ENCODE measurements at regions not wholly inside any gene's neighbourhood (a gene's known extent, or its start where the extent isn't known, plus 50 kb on each side); places are given as distances from the start of the nearest gene placed in this dataset.
A peak's percentile ranks its signal among the peaks of the same experiment; 100 is the strongest.

- H3K36me3 Mint-ChIP-seq, result no peaks in the 10 kb centered on the region
- peaks cover 2% of the 10 kb centered on the region for H3K4me1 Mint-ChIP-seq
- no peak for DNase-seq (ENCODE audit: low spot score in 2 of 2, unreplicated experiment in 2 of 2)
- H3K27me3 Mint-ChIP-seq (ENCODE audit: low read depth), result peaks cover 51% of the 10 kb centered on the region
- no peak overlapping the region for H3K4me3 Mint-ChIP-seq
- no peak overlapping the region for H3K27ac Mint-ChIP-seq
- peaks cover 19% of the 10 kb centered on the region for H3K9me3 Mint-ChIP-seq
- TF ChIP-seq CTCF (IDR thresholded peaks at IDR 0.05; ENCODE audit: unreplicated experiment), result no peak
Observed at GRCh38 chr4:154047733-154048132, 258.9 kb upstream of the SFRP2 start.

GRCh38 chr4:154044742-154045485 is 256.0 kb upstream of the SFRP2 start:
- Mint-ChIP-seq H3K9me3 (peaks cover 8% of the 10 kb centered on the region), H3K4me3 (no peak overlapping the region), H3K36me3 (no peaks in the 10 kb centered on the region), H3K27me3 (ENCODE audit: low read depth) (peaks cover 67% of the 10 kb centered on the region), H3K4me1 (peaks cover 18% of the 10 kb centered on the region), H3K27ac (no peak overlapping the region)
- TF ChIP-seq CTCF (IDR thresholded peaks at IDR 0.05; ENCODE audit: unreplicated experiment), result no peak
- DNase-seq (ENCODE audit: low spot score in 2 of 2, unreplicated experiment in 2 of 2), result no peak

GRCh38 chr4:154044108-154044531 is 255.2 kb upstream of the SFRP2 start:
- peaks cover 25% of the 10 kb centered on the region for H3K4me1 Mint-ChIP-seq
- H3K4me3 Mint-ChIP-seq, result no peak overlapping the region
- no peaks in the 10 kb centered on the region for H3K36me3 Mint-ChIP-seq
- peaks cover 8% of the 10 kb centered on the region for H3K9me3 Mint-ChIP-seq
- H3K27ac Mint-ChIP-seq, result no peak overlapping the region
- DNase-seq (ENCODE audit: low spot score in 2 of 2, unreplicated experiment in 2 of 2), result no peak
- TF ChIP-seq CTCF (IDR thresholded peaks at IDR 0.05; ENCODE audit: unreplicated experiment), result no peak
- H3K27me3 Mint-ChIP-seq (ENCODE audit: low read depth), result peaks cover 66% of the 10 kb centered on the region

GRCh38 chr4:154041640-154042039 is 252.8 kb upstream of the SFRP2 start:
- Mint-ChIP-seq H3K9me3 (peaks cover under 1% of the 10 kb centered on the region), H3K4me1 (peaks cover 29% of the 10 kb centered on the region), H3K27ac (no peak overlapping the region), H3K36me3 (no peaks in the 10 kb centered on the region), H3K27me3 (ENCODE audit: low read depth) (peaks cover 65% of the 10 kb centered on the region), H3K4me3 (no peak overlapping the region)
- TF ChIP-seq CTCF (IDR thresholded peaks at IDR 0.05; ENCODE audit: unreplicated experiment), result no peak
- DNase-seq (ENCODE audit: low spot score in 2 of 2, unreplicated experiment in 2 of 2), result no peak

GRCh38 chr4:154039435-154040343 is 250.8 kb upstream of the SFRP2 start:
- TF ChIP-seq CTCF (IDR thresholded peaks at IDR 0.05; ENCODE audit: unreplicated experiment), result no peak
- Mint-ChIP-seq H3K27ac (peak overlapping the region; percentile 34), H3K4me1 (peaks cover 27% of the 10 kb centered on the region), H3K27me3 (ENCODE audit: low read depth) (peaks cover 66% of the 10 kb centered on the region), H3K36me3 (no peaks in the 10 kb centered on the region), H3K4me3 (no peak overlapping the region), H3K9me3 (no peaks in the 10 kb centered on the region)
- no peak for DNase-seq (ENCODE audit: low spot score in 2 of 2, unreplicated experiment in 2 of 2)

Data from mesothelial cell of epicardium (in vitro differentiated cells).